B cell (primary cell): ENCODE measurements at regions not wholly inside any gene's neighbourhood (a gene's known extent, or its start where the extent isn't known, plus 50 kb on each side); places are given as distances from the start of the nearest gene placed in this dataset.

ENCODE experiments used
- EZH2 ChIP-seq: IDR thresholded peaks from 2 replicates; pipeline ENCODE4 v1.6.1; 2012; ENCODE audit warnings: borderline replicate concordance, low read depth, mild to moderate bottlenecking, moderate library complexity, low read length; ENCODE audit not compliant: insufficient read depth, poor library complexity, severe bottlenecking
- TF ChIP-seq, protein P1 (sequence below): fragments of 200-600 bp; IDR thresholded peaks from one replicate; pipeline ENCODE4 v1.8.0; 2022; ENCODE audit warnings: antibody characterized with exemption, mild to moderate bottlenecking

DNA sequence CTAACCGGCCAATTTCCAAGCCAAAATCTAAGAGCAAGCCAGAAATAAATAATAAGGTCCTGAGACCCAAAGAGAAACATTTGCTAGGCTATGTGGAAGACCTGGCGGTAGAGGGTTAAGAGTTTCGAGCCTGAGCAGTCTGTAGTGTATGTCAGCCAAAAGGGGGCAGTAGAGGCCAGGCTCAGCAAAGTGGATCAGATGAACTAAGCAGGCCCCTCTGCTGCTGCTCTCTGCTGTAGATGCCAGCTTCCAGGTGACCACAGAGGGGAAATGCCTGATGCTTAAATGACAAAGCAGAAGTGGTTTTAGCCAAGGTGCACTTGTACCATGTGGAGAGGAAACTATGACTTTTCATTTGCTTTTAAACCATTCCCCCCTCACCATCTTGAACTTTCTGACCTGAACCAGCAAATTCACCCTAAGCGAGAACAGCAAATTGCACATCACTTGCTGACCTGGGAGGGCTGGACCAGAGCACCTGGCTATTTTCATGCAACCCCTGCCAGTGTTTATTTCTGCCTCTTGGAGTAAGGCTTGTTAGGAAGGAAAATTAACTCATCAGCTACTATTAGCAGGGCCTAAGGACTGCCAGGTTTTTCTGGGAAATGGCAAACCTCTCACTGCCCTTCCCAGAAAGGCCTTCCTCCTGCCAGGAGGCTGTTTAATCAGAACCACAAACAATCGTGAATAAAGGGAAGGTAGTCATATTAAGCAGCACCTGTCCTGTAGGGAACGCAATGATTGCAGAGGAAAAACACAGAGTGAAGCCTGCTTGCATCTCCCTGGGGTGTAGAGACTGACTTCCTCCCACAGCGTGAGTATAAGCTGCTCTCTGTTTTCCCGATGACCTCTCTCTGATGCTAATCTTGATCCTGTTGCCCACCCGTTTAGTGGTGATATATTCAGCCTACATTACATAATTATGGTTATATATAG, 818.2 kb downstream of the TLR4 start:
- TF ChIP-seq, protein P1, sequence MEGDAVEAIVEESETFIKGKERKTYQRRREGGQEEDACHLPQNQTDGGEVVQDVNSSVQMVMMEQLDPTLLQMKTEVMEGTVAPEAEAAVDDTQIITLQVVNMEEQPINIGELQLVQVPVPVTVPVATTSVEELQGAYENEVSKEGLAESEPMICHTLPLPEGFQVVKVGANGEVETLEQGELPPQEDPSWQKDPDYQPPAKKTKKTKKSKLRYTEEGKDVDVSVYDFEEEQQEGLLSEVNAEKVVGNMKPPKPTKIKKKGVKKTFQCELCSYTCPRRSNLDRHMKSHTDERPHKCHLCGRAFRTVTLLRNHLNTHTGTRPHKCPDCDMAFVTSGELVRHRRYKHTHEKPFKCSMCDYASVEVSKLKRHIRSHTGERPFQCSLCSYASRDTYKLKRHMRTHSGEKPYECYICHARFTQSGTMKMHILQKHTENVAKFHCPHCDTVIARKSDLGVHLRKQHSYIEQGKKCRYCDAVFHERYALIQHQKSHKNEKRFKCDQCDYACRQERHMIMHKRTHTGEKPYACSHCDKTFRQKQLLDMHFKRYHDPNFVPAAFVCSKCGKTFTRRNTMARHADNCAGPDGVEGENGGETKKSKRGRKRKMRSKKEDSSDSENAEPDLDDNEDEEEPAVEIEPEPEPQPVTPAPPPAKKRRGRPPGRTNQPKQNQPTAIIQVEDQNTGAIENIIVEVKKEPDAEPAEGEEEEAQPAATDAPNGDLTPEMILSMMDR = no peak
- no peak for TF ChIP-seq EZH2
